Naive thymus-derived CD4-positive, alpha-beta T cell (primary cell): ENCODE measurements at regions not wholly inside any gene's neighbourhood (a gene's known extent, or its start where the extent isn't known, plus 50 kb on each side); places are given as distances from the start of the nearest gene placed in this dataset.
"Not testable (repeated sequence)": the region's sequence is repeated elsewhere in the genome, so short reads cannot be mapped to it uniquely, and the experiment has no call there.

Source experiments
- ATAC-seq: fragments of 150-1000 bp; cut with Tn5 transposase; 2 replicates; pipeline ENCODE4 v1.10.0; 2021; ENCODE audit warnings: mild to moderate bottlenecking, moderate library complexity
- CTCF ChIA-PET: fragments of 350-600 bp; sonication (Branson Sonifier 250); formaldehyde crosslinking; loops from one replicate; lab custom pipeline; 2021; ENCODE audit warnings: antibody characterized with exemption; lab: Charles Lee
- POLR2A ChIA-PET: fragments of 350-600 bp; sonication (Branson Sonifier 250); formaldehyde crosslinking; loops from one replicate; lab custom pipeline; 2021; ENCODE audit warnings: antibody characterized with exemption, inconsistent platforms; lab: Charles Lee
- DNase-seq, 9 donors: peaks; one replicate each; pipeline versions ENCODE4 v3.0.0 to v3.0.0-alpha.2; 2020 to 2022; ENCODE audit warnings: mixed read lengths in 1 of 9
- H3K27ac ChIP-seq: one replicate; pipeline ENCODE4 v1.7.0; 2013; ENCODE audit warnings: mild to moderate bottlenecking, low read depth, low read length, moderate library complexity
- H3K27me3 ChIP-seq, 2 donors: one replicate each; pipeline ENCODE4 v1.7.0; 2013; ENCODE audit warnings: low read length in 2 of 2, mild to moderate bottlenecking in 2 of 2, moderate library complexity in 2 of 2; ENCODE audit not compliant: control insufficient read depth in 2 of 2, insufficient read depth in 2 of 2
- H3K36me3 ChIP-seq, 3 experiments: 1 replicate in 2 of 3; 2 replicates in 1 of 3; pipeline ENCODE4 v1.7.0; 2013; ENCODE audit warnings: low read length in 3 of 3, mild to moderate bottlenecking in 3 of 3, moderate library complexity in 1 of 3; ENCODE audit not compliant: insufficient read depth in 3 of 3, control insufficient read depth in 2 of 3
- H3K4me1 ChIP-seq, 2 donors: one replicate each; pipeline ENCODE4 v1.7.0; 2013; ENCODE audit warnings: low read length in 2 of 2, mild to moderate bottlenecking in 2 of 2, moderate library complexity in 1 of 2; ENCODE audit not compliant: control insufficient read depth in 2 of 2, insufficient read depth in 2 of 2
- H3K4me3 ChIP-seq: 2 replicates; pipeline ENCODE4 v1.7.0; 2013; ENCODE audit warnings: mild to moderate bottlenecking, low read length
- H3K9me3 ChIP-seq, 3 experiments: 1 replicate in 2 of 3; 2 replicates in 1 of 3; pipeline ENCODE4 v1.7.0; 2013; ENCODE audit warnings: low read length in 3 of 3; ENCODE audit not compliant: control insufficient read depth in 2 of 3
- H3K27ac Mint-ChIP-seq, 9 donors: one replicate each; pipeline ENCODE4 v1.8.0; 2020 to 2022; ENCODE audit warnings: mixed read lengths in 9 of 9, mild to moderate bottlenecking in 8 of 9, moderate library complexity in 5 of 9, inconsistent platforms in 2 of 9
- H3K27me3 Mint-ChIP-seq, 5 donors: one replicate each; pipeline ENCODE4 v1.8.0; 2021 to 2022; ENCODE audit warnings: mixed read lengths in 5 of 5, mild to moderate bottlenecking in 1 of 5
- H3K36me3 Mint-ChIP-seq, 5 donors: one replicate each; pipeline ENCODE4 v1.8.0; 2020 to 2022; ENCODE audit warnings: mixed read lengths in 5 of 5, mild to moderate bottlenecking in 3 of 5, inconsistent platforms in 1 of 5
- H3K4me1 Mint-ChIP-seq, 7 donors: one replicate each; pipeline ENCODE4 v1.8.0; 2020 to 2022; ENCODE audit warnings: mixed read lengths in 7 of 7, mild to moderate bottlenecking in 3 of 7, inconsistent platforms in 1 of 7
- H3K4me3 Mint-ChIP-seq, 10 donors: one replicate each; pipeline ENCODE4 v1.8.0; 2020 to 2022; ENCODE audit warnings: mild to moderate bottlenecking in 10 of 10, mixed read lengths in 10 of 10, moderate library complexity in 6 of 10, inconsistent platforms in 2 of 10
- H3K9me3 Mint-ChIP-seq, 11 donors: one replicate each; pipeline ENCODE4 v1.8.0; 2020 to 2022; ENCODE audit warnings: mixed read lengths in 11 of 11, mild to moderate bottlenecking in 4 of 11, inconsistent platforms in 1 of 11, moderate library complexity in 1 of 11
- intact Hi-C, 2 donors: fragments of 100-400 bp; cut with micrococcal nuclease; formaldehyde crosslinking; loops; one replicate each; pipeline ENCODE4 v1.15.1; 2023

DNA sequence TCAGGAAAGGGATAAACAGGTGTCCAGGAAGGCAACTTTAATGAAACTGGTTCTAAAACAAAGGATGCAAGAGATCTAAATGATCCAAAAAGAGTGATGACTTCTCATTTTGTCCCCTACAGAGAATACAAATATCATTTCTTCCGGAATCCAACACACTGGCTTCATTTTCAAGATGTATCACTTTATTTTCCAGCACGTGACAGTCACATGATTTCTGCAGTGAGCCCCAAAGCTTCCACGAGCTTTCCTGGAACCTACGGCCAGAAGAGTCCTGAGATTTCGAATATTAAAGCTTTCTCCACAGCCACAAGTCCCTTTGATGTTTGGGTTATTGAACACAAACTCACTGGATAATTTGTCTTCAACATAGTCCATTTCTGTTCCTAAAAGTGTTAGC, 198.0 kb downstream of the LRRC70 start:
- H3K4me3 ChIP-seq, H3K27ac Mint-ChIP-seq, H3K36me3 ChIP-seq, CTCF ChIA-PET, DNase-seq, POLR2A ChIA-PET, ATAC-seq, H3K9me3 ChIP-seq, H3K4me3 Mint-ChIP-seq, H3K27ac ChIP-seq, H3K27me3 ChIP-seq, H3K4me1 ChIP-seq, H3K9me3 Mint-ChIP-seq, H3K4me1 Mint-ChIP-seq, H3K36me3 Mint-ChIP-seq, H3K27me3 Mint-ChIP-seq: not testable (repeated sequence)
- intact Hi-C loops: loop anchor here in 1 of 2 donors (10.0 kb wide), 1 partner anchor 422 kb away; no protein-coding TSS in a partner anchor

DNA sequence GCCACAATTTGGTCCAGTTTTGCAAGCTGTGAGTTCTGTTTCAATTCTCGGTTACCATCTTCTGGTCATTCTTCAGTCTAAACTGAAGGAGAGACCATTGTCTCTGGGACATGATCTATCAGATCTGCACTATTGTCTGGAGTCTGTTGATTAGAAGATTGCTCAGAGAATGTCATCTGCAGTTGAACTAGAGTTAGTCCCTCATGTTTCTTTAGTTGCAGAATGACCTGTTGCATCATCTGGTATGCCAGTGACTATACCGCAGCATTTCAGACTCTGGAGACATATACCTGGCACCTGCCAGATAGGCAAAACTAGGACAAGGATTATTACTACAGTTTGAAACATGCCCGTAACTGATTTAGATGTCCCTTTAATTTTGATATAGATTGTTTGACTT, 194.8 kb downstream of the LRRC70 start:
- no peak overlapping the region for H3K27ac ChIP-seq
- intact Hi-C loops: loop anchor here in 1 of 2 donors (10.0 kb wide), 1 partner anchor 419 kb away; no protein-coding TSS in a partner anchor
- no peak overlapping the region for H3K4me3 ChIP-seq
- ChIA-PET POLR2A (no interaction called here), CTCF (no interaction called here)
- DNase-seq (no peak), ATAC-seq (no peak)
- Mint-ChIP-seq H3K4me3 (no peak overlapping the region), H3K27ac (no peak overlapping the region), H3K9me3 (peaks cover 0 to 1% (median 0%) of the 10 kb centered on the region in 11 donors), H3K4me1 (peaks cover 0 to 3% (median 0%) of the 10 kb centered on the region in 7 donors), H3K27me3 (peaks cover 0 to 15% (median 0%) of the 10 kb centered on the region in 5 donors), H3K36me3 (no peaks in the 10 kb centered on the region)
- no peaks in the 10 kb centered on the region for H3K36me3 ChIP-seq
- no peaks in the 10 kb centered on the region for H3K4me1 ChIP-seq
- no peaks in the 10 kb centered on the region for H3K9me3 ChIP-seq
- no peaks in the 10 kb centered on the region for H3K27me3 ChIP-seq

DNA sequence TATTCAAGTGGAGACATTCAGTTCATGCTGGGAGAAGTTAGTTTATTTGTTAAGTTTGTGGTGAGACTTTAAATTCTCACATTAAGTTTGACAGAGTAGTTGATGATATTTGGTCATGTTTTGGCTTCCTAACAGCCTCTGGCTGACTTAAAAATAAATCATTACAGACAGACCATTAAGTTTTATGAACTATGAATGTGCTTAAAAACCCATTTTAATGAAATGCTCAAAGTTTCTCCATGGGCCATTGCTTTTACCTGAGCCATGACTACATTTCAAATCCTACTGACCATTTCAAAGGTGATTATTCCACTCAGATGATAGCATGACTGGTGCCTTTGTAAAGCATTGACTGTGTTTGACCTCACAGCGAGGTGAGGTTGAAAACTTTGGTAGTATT, 192.7 kb downstream of the LRRC70 start:
- no peak overlapping the region for H3K27ac ChIP-seq
- H3K9me3 Mint-ChIP-seq: peaks cover 0 to 1% (median 0%) of the 10 kb centered on the region in 11 donors
- no peaks in the 10 kb centered on the region for H3K4me1 ChIP-seq
- no peak for ATAC-seq
- H3K4me3 ChIP-seq: no peak overlapping the region
- H3K27me3 Mint-ChIP-seq: peaks cover 0 to 18% (median 0%) of the 10 kb centered on the region in 5 donors
- no peak overlapping the region for H3K27ac Mint-ChIP-seq
- intact Hi-C loops: loop anchor here in 1 of 2 donors (10.0 kb wide), 1 partner anchor 417 kb away; no protein-coding TSS in a partner anchor
- H3K4me3 Mint-ChIP-seq: no peak overlapping the region
- ChIA-PET CTCF (no interaction called here), POLR2A (no interaction called here)
- DNase-seq: no peak
- H3K27me3 ChIP-seq: no peaks in the 10 kb centered on the region
- no peaks in the 10 kb centered on the region for H3K36me3 Mint-ChIP-seq
- no peaks in the 10 kb centered on the region for H3K36me3 ChIP-seq
- H3K9me3 ChIP-seq: no peaks in the 10 kb centered on the region
- no peaks in the 10 kb centered on the region for H3K4me1 Mint-ChIP-seq

DNA sequence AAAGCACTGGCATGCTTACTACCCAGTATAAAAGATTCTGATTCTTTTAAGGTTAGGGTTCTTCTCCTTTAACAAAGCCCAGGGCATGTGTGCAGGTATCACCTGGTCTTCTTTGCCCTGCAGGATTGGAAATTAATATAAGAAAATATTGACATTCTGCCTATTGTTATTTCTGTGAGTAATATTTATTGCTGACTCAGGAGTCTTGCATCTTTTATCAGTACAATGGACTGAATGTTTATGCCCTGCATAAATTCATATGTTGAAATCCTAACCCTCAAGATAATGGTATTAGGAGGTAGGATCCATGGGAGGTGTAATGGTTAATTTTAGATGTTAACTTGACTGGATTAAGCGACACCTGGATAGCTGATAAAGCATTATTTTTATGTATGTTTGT, 189.0 kb downstream of the LRRC70 start:
- ChIA-PET CTCF (no interaction called here), POLR2A (no interaction called here)
- no peak overlapping the region for H3K4me3 ChIP-seq
- H3K9me3 ChIP-seq: no peaks in the 10 kb centered on the region
- no peak overlapping the region for H3K27ac Mint-ChIP-seq
- H3K4me1 Mint-ChIP-seq: no peaks in the 10 kb centered on the region
- no peak overlapping the region for H3K27ac ChIP-seq
- H3K27me3 ChIP-seq: no peaks in the 10 kb centered on the region
- no peak overlapping the region for H3K4me3 Mint-ChIP-seq
- no peak for ATAC-seq
- H3K4me1 ChIP-seq: no peaks in the 10 kb centered on the region
- peaks cover 0 to 1% (median 0%) of the 10 kb centered on the region in 11 donors for H3K9me3 Mint-ChIP-seq
- peaks cover 0 to 19% (median 0%) of the 10 kb centered on the region in 5 donors for H3K27me3 Mint-ChIP-seq
- no peaks in the 10 kb centered on the region for H3K36me3 Mint-ChIP-seq
- no peak for DNase-seq
- intact Hi-C loops: no loop called here
- H3K36me3 ChIP-seq: no peaks in the 10 kb centered on the region

GRCh38 chr5:62767077-62767476, 188.5 kb downstream of the LRRC70 start:
- ATAC-seq: no peak
- Histone ChIP-seq H3K4me3 (no peak overlapping the region), H3K4me1 (no peaks in the 10 kb centered on the region), H3K27ac (no peak overlapping the region), H3K9me3 (no peaks in the 10 kb centered on the region), H3K27me3 (no peaks in the 10 kb centered on the region), H3K36me3 (no peaks in the 10 kb centered on the region)
- intact Hi-C loops: no loop called here
- Mint-ChIP-seq H3K27ac (no peak overlapping the region), H3K4me1 (no peaks in the 10 kb centered on the region), H3K36me3 (no peaks in the 10 kb centered on the region), H3K4me3 (no peak overlapping the region), H3K9me3 (peaks cover 0 to 1% (median 0%) of the 10 kb centered on the region in 11 donors), H3K27me3 (peaks cover 0 to 20% (median 0%) of the 10 kb centered on the region in 5 donors)
- ChIA-PET CTCF (no interaction called here), POLR2A (no interaction called here)
- DNase-seq: no peak

- ATAC-seq (no peak), DNase-seq (no peak)
- H3K27me3 Mint-ChIP-seq: peaks cover 0 to 4% (median 0%) of the 10 kb centered on the region in 5 donors
- no peaks in the 10 kb centered on the region for H3K36me3 Mint-ChIP-seq
- ChIA-PET POLR2A (no interaction called here), CTCF (no interaction called here)
- H3K9me3 Mint-ChIP-seq: peaks cover 0 to 5% (median 0%) of the 10 kb centered on the region in 11 donors
- Histone ChIP-seq H3K27me3 (no peaks in the 10 kb centered on the region), H3K4me1 (no peaks in the 10 kb centered on the region), H3K27ac (no peak overlapping the region), H3K9me3 (no peaks in the 10 kb centered on the region), H3K36me3 (no peaks in the 10 kb centered on the region), H3K4me3 (no peak overlapping the region)
- no peaks in the 10 kb centered on the region for H3K4me1 Mint-ChIP-seq
- H3K4me3 Mint-ChIP-seq: no peak overlapping the region
- no peak overlapping the region for H3K27ac Mint-ChIP-seq
- intact Hi-C loops: no loop called here
Observed at GRCh38 chr5:62762503-62762902, 183.9 kb downstream of the LRRC70 start.

- H3K27ac Mint-ChIP-seq, H3K4me3 ChIP-seq, H3K4me1 ChIP-seq, H3K27me3 Mint-ChIP-seq, H3K4me1 Mint-ChIP-seq, H3K4me3 Mint-ChIP-seq, intact Hi-C loops, CTCF ChIA-PET, ATAC-seq, H3K27ac ChIP-seq, H3K36me3 Mint-ChIP-seq, H3K27me3 ChIP-seq, POLR2A ChIA-PET, DNase-seq, H3K36me3 ChIP-seq, H3K9me3 ChIP-seq: not testable (repeated sequence)
- peaks cover 0 to 29% (median 3%) of the 10 kb centered on the region in 11 donors for H3K9me3 Mint-ChIP-seq
Observed at GRCh38 chr5:62757686-62758085, 179.1 kb downstream of the LRRC70 start.
